ENCODE measurements at regions not wholly inside any gene's neighbourhood (a gene's known extent, or its start where the extent isn't known, plus 50 kb on each side); places are given as distances from the start of the nearest gene placed in this dataset.

DNA sequence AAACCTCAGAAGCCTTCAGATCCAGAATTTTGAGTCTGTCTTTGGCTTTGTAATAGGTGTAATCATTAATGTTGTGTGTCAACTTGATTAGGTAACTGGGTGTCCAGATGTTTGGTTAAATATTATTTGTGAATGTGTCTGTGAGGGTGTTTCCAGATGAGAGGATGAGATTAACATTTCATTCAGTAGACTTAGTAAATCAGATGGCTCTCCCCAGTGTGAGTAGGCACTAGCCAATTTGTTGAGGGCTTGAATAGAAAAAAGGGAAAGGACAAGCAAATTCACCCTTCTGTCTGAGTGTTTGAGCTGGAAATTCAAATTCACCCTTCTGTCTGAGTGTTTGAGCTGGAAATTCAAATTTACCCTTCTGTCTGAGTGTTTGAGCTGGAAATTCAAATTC lies 932.2 kb downstream of the SLC6A15 start:
- Histone ChIP-seq H3K4me1 (ENCODE audit: low read length) (no peaks in the 10 kb centered on the region), H2AFZ (ENCODE audit: low read depth, low read length) (no peak overlapping the region), H3K27ac (ENCODE audit: low read length) (no peak overlapping the region), H3K36me3 (replicated peaks; ENCODE audit: low read depth, low read length) (no peaks in the 10 kb centered on the region), H3K9ac (ENCODE audit: low read length) (no peak overlapping the region), H3K79me2 (ENCODE audit: low read length) (no peaks in the 10 kb centered on the region), H3K27me3 (ENCODE audit: low read depth, low read length) (no peaks in the 10 kb centered on the region), H3K4me3 (ENCODE audit: low read length) (no peak overlapping the region), H3K9me3 (ENCODE audit: insufficient read depth, low read length) (no peaks in the 10 kb centered on the region), H4K20me1 (ENCODE audit: insufficient read depth, low read length) (no peaks in the 10 kb centered on the region), H3K4me2 (ENCODE audit: low read length) (no peak overlapping the region)
- TF ChIP-seq EZH2phosphoT487 (IDR thresholded peaks at IDR 0.05; ENCODE audit: low read depth) = no peak
- TF ChIP-seq, protein P1, sequence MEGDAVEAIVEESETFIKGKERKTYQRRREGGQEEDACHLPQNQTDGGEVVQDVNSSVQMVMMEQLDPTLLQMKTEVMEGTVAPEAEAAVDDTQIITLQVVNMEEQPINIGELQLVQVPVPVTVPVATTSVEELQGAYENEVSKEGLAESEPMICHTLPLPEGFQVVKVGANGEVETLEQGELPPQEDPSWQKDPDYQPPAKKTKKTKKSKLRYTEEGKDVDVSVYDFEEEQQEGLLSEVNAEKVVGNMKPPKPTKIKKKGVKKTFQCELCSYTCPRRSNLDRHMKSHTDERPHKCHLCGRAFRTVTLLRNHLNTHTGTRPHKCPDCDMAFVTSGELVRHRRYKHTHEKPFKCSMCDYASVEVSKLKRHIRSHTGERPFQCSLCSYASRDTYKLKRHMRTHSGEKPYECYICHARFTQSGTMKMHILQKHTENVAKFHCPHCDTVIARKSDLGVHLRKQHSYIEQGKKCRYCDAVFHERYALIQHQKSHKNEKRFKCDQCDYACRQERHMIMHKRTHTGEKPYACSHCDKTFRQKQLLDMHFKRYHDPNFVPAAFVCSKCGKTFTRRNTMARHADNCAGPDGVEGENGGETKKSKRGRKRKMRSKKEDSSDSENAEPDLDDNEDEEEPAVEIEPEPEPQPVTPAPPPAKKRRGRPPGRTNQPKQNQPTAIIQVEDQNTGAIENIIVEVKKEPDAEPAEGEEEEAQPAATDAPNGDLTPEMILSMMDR (IDR thresholded peaks at IDR 0.05; ENCODE audit: low read depth, low read length) = no peak

DNA sequence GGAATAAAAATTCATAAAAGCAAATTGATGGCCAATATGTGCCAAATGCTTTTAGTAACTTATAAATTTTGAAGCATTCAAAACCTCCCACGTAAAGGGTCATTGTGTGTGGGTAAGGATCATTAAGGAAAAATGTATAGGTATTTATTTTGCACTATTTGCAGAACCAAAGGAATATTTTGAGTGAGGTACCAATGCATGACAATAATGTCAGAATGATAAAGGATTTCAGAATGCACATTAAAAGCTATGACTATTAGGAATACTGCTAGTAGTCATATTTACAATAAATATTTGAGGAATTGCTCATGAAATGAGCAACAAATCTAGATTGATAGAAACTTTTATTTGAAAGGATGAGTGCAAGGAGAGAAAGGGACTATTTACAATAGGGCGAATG lies 932.8 kb downstream of the SLC6A15 start:
- no peak overlapping the region for H2AFZ ChIP-seq (ENCODE audit: low read depth, low read length)
- no peak for TF ChIP-seq EZH2phosphoT487 (IDR thresholded peaks at IDR 0.05; ENCODE audit: low read depth)
- TF ChIP-seq, protein P1 (IDR thresholded peaks at IDR 0.05; ENCODE audit: low read depth, low read length) = no peak
- H3K27ac ChIP-seq (ENCODE audit: low read length) = no peak overlapping the region

DNA sequence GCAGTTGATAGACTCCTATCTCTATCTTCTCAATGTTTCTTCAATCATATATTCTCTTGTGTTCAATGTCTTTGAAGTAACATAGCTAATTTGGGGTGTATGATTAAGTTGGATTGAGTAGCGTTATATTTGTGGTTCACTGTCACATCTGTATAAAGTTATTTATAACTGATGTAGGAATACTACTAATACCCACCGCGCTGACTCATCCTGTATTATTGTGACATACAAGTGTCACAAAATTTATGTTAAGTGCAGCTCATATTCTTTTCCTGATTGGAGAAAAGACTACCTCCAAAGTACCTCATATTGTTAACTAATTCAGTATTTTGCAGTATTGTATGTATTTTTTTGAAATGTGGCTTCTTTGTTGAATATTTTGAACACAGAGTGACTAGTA lies 940.8 kb downstream of the SLC6A15 start:
- Histone ChIP-seq H3K4me3 (ENCODE audit: low read length) (no peak overlapping the region), H3K4me1 (ENCODE audit: low read length) (no peaks in the 10 kb centered on the region), H3K9ac (ENCODE audit: low read length) (no peak overlapping the region), H3K4me2 (ENCODE audit: low read length) (no peak overlapping the region), H3K79me2 (ENCODE audit: low read length) (no peaks in the 10 kb centered on the region), H2AFZ (ENCODE audit: low read depth, low read length) (no peak overlapping the region), H3K27ac (ENCODE audit: low read length) (no peak overlapping the region), H4K20me1 (ENCODE audit: insufficient read depth, low read length) (no peaks in the 10 kb centered on the region), H3K9me3 (ENCODE audit: insufficient read depth, low read length) (no peaks in the 10 kb centered on the region), H3K27me3 (ENCODE audit: low read depth, low read length) (no peaks in the 10 kb centered on the region), H3K36me3 (replicated peaks; ENCODE audit: low read depth, low read length) (no peaks in the 10 kb centered on the region)
- TF ChIP-seq EZH2phosphoT487 (IDR thresholded peaks at IDR 0.05; ENCODE audit: low read depth) = no peak
- TF ChIP-seq, protein P1 (IDR thresholded peaks at IDR 0.05; ENCODE audit: low read depth, low read length) = no peak

More for the DNA sequence above, 932.8 kb downstream of the SLC6A15 start:
- no peak overlapping the region for H3K4me2 ChIP-seq (ENCODE audit: low read length)
- no peaks in the 10 kb centered on the region for H3K27me3 ChIP-seq (ENCODE audit: low read depth, low read length)
- H3K4me1 ChIP-seq (ENCODE audit: low read length) = no peaks in the 10 kb centered on the region
- no peaks in the 10 kb centered on the region for H4K20me1 ChIP-seq (ENCODE audit: insufficient read depth, low read length)
- no peak overlapping the region for H3K9ac ChIP-seq (ENCODE audit: low read length)
- no peaks in the 10 kb centered on the region for H3K36me3 ChIP-seq (replicated peaks; ENCODE audit: low read depth, low read length)
- no peak overlapping the region for H3K4me3 ChIP-seq (ENCODE audit: low read length)
- H3K9me3 ChIP-seq (ENCODE audit: insufficient read depth, low read length) = no peaks in the 10 kb centered on the region
- no peaks in the 10 kb centered on the region for H3K79me2 ChIP-seq (ENCODE audit: low read length)

DNA sequence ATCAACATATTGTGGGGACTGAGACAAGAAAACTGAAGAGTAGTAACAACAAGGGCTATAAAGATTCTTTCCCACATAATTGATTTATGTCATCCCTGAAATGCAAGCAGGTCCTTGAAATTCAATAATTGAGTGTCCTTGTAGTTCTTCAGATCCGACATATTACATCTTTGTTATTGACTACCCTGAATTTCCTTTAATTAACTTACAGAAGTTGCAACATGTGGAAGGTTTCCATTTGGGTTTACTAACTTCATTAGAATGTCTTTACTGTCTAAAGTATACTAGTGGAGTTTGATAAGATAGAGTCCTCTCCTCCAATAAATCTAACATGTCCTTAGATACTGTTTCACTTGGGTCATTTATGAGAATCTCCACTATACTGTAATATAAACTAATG lies 951.8 kb downstream of the SLC6A15 start:
- Histone ChIP-seq H4K20me1 (ENCODE audit: insufficient read depth, low read length) (no peaks in the 10 kb centered on the region), H3K27me3 (ENCODE audit: low read depth, low read length) (no peaks in the 10 kb centered on the region), H3K27ac (ENCODE audit: low read length) (no peak overlapping the region), H3K36me3 (replicated peaks; ENCODE audit: low read depth, low read length) (no peaks in the 10 kb centered on the region), H2AFZ (ENCODE audit: low read depth, low read length) (no peak overlapping the region), H3K4me3 (ENCODE audit: low read length) (no peak overlapping the region), H3K4me1 (ENCODE audit: low read length) (no peaks in the 10 kb centered on the region), H3K9me3 (ENCODE audit: insufficient read depth, low read length) (no peaks in the 10 kb centered on the region), H3K4me2 (ENCODE audit: low read length) (no peak overlapping the region), H3K9ac (ENCODE audit: low read length) (no peak overlapping the region), H3K79me2 (ENCODE audit: low read length) (no peaks in the 10 kb centered on the region)
- no peak for TF ChIP-seq EZH2phosphoT487 (IDR thresholded peaks at IDR 0.05; ENCODE audit: low read depth)
- TF ChIP-seq, protein P1 (IDR thresholded peaks at IDR 0.05; ENCODE audit: low read depth, low read length) = no peak
